Testis (tissue), 2 donors: ENCODE measurements at regions not wholly inside any gene's neighbourhood (a gene's known extent, or its start where the extent isn't known, plus 50 kb on each side); places are given as distances from the start of the nearest gene placed in this dataset.

Source experiments
- DNase-seq: peaks from one replicate; pipeline ENCODE4 v3.0.0-alpha.2; 2019
- H3K27ac ChIP-seq, 2 donors: fragments of 200-600 bp; sonication (generic); one replicate each; pipeline ENCODE4 v1.5.1; 2019
- H3K27me3 ChIP-seq: fragments of 200-600 bp; sonication (generic); one replicate; pipeline ENCODE4 v1.5.1; 2019
- H3K36me3 ChIP-seq: fragments of 200-600 bp; sonication (generic); one replicate; pipeline ENCODE4 v1.5.1; 2017; ENCODE audit warnings: low read depth; ENCODE audit errors: missing control alignments
- H3K4me1 ChIP-seq: fragments of 200-600 bp; sonication (generic); one replicate; pipeline ENCODE4 v1.5.1; 2019
- H3K4me3 ChIP-seq, 2 donors: fragments of 200-600 bp; sonication (generic); one replicate each; pipeline ENCODE4 v1.5.1; 2017 to 2019
- H3K9me3 ChIP-seq: fragments of 200-600 bp; sonication (generic); one replicate; pipeline ENCODE4 v1.5.1; 2017
- POLR2A ChIP-seq: fragments of 450-650 bp; IDR thresholded peaks from one replicate; pipeline ENCODE4 v1.6.1; 2017; ENCODE audit warnings: antibody characterized with exemption, mild to moderate bottlenecking, moderate library complexity
- WGBS, 2 donors: methylation state at CpG; one replicate each; pipeline ENCODE4 v1.1.5; 2018; 5-methylcytosine and 5-hydroxymethylcytosine counted together
- intact Hi-C: fragments of 100-400 bp; cut with DNase I; formaldehyde crosslinking; loops from one replicate; pipeline ENCODE4 v1.15.1; 2023; ENCODE audit warnings: low total_unique reads
- TF ChIP-seq, protein P1 (sequence below), 3 experiments: fragments of 450-650 bp in 2 of 3; fragments of 200-600 bp in 1 of 3; sonication (generic) in 1 of 3; IDR thresholded peaks; one replicate each; pipeline ENCODE4 v1.5.1; 2016 to 2019; ENCODE audit warnings: antibody characterized with exemption in 3 of 3, mild to moderate bottlenecking in 2 of 3, moderate library complexity in 1 of 3

DNA sequence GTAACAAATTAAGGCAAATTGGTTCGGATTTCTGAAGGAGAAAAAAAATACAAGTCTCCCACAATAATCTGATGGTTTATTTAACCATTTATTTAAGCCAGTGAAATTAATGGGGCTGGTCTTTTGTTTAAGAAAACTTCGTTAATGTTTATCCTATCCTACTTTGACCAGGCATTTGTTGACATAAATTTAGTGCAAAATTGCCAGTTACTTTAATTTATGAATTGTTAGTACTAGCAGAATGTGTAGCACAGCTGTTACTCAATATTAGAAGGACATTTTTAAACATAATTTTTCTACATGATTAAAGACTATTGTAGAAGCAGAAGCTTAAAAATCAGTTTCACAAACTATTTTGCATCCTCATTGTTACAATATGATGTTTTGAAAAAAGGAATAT, 687.6 kb upstream of the PTBP2 start:
- intact Hi-C loops: no loop called here
- H3K27me3 ChIP-seq: no peaks in the 10 kb centered on the region
- WGBS, 2 donors: 45 to 47% methylated on average over 2 of the region's 2 CpGs
- no peak overlapping the region for H3K27ac ChIP-seq
- no peak for TF ChIP-seq POLR2A
- TF ChIP-seq, protein P1, sequence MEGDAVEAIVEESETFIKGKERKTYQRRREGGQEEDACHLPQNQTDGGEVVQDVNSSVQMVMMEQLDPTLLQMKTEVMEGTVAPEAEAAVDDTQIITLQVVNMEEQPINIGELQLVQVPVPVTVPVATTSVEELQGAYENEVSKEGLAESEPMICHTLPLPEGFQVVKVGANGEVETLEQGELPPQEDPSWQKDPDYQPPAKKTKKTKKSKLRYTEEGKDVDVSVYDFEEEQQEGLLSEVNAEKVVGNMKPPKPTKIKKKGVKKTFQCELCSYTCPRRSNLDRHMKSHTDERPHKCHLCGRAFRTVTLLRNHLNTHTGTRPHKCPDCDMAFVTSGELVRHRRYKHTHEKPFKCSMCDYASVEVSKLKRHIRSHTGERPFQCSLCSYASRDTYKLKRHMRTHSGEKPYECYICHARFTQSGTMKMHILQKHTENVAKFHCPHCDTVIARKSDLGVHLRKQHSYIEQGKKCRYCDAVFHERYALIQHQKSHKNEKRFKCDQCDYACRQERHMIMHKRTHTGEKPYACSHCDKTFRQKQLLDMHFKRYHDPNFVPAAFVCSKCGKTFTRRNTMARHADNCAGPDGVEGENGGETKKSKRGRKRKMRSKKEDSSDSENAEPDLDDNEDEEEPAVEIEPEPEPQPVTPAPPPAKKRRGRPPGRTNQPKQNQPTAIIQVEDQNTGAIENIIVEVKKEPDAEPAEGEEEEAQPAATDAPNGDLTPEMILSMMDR (IDR thresholded peaks at IDR 0.05): no peak
- H3K4me3 ChIP-seq: no peak overlapping the region
- H3K9me3 ChIP-seq: no peaks in the 10 kb centered on the region
- no peaks in the 10 kb centered on the region for H3K4me1 ChIP-seq
- no peak for DNase-seq
- H3K36me3 ChIP-seq: no peaks in the 10 kb centered on the region

DNA sequence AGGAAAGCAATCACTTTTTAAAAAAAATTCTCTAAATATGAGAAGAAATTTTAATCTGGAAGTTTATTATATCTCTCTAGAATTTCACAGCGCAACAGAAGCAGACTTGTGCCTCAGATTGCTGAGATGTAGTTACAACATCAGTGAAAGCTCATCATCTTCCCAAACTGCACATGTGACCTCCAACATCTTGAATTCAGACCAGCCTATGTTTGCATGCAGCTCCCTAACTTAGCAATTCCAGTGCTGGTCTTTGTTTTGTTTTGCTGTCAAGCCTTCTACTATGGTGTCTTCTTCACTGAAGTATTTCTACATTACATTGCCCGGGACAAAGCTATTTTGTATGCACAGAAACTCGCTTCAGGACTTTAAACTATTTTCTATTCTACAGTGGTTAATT, 684.8 kb upstream of the PTBP2 start:
- intact Hi-C loops: no loop called here
- Histone ChIP-seq H3K4me1 (no peaks in the 10 kb centered on the region), H3K27ac (no peak overlapping the region), H3K9me3 (no peaks in the 10 kb centered on the region), H3K4me3 (no peak overlapping the region), H3K36me3 (no peaks in the 10 kb centered on the region), H3K27me3 (no peaks in the 10 kb centered on the region)
- WGBS, 2 donors: 85 to 88% methylated on average over 3 of the region's 3 CpGs
- no peak for DNase-seq
- TF ChIP-seq, protein P1 (IDR thresholded peaks at IDR 0.05): no peak
- no peak for TF ChIP-seq POLR2A

DNA sequence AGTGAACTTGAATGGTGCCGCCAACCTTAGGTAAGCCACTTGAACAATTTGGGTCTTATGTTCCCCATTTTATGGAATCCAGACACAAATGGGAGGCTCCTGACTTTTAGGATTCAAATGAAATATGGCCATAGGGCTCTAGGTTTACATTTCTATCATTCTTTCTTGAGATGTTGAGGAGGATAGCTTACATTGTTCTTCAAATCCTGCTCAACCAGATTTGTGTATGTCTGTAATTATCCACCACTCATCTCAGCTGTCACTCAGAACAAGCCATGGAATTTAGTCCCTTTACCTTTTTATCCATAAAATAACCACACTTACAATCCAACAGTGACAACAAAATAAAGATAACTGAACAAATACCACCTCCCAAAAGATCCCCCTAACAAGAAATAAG, 682.9 kb upstream of the PTBP2 start:
- Histone ChIP-seq H3K27me3 (no peaks in the 10 kb centered on the region), H3K27ac (no peak overlapping the region), H3K4me3 (no peak overlapping the region), H3K36me3 (no peaks in the 10 kb centered on the region), H3K4me1 (no peaks in the 10 kb centered on the region), H3K9me3 (no peaks in the 10 kb centered on the region)
- 81 to 96% methylated on average over 1 of the region's 1 CpG for WGBS, 2 donors
- no peak for DNase-seq
- intact Hi-C loops: no loop called here
- TF ChIP-seq, protein P1 (IDR thresholded peaks at IDR 0.05): no peak
- TF ChIP-seq POLR2A: no peak

DNA sequence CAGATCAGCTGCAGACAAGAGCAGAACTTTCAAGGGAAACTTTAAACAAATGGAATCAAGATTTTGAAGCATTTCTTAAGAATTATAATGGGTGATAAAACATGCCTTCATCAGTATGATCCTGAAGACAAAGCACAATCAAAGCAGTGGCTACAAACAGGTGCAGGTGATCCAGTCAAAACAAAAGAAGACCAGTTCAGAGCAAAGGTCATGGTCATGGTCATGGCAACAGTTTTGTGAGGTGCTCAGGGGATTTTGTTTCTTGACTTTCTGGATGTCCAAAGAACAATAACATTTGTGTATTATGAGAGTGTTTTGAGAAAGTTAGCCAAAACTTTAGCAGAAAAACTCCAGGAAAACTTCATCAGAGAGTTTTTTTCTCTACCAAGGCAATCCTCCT, 681.7 kb upstream of the PTBP2 start:
- H3K27me3 ChIP-seq: no peaks in the 10 kb centered on the region
- H3K4me3 ChIP-seq: no peak overlapping the region
- H3K27ac ChIP-seq: no peak overlapping the region
- TF ChIP-seq POLR2A: no peak
- TF ChIP-seq, protein P1 (IDR thresholded peaks at IDR 0.05): no peak
- no peaks in the 10 kb centered on the region for H3K9me3 ChIP-seq
- intact Hi-C loops: no loop called here
- H3K36me3 ChIP-seq: no peaks in the 10 kb centered on the region
- DNase-seq: no peak
- no peaks in the 10 kb centered on the region for H3K4me1 ChIP-seq

DNA sequence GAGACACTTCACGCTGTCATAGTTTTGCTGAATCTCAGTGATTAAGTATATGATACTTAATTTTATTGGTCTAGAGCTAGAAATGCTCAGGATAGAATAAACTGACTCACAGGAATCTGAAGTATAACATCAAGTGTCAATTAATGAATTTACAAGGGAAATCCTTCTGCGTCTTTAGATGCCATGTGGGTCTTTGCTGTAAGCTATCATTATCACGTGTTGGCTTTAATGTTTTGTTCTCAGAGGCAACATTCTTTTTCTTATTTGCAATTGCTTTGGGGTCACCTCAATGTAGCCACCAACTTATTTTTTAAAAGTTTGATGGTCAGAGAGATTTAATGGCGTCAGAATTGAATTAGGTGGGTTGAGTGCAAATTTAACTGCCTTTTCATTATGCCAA, 680.1 kb upstream of the PTBP2 start:
- no peaks in the 10 kb centered on the region for H3K27me3 ChIP-seq
- WGBS, 2 donors: 86 to 93% methylated on average over 4 of the region's 4 CpGs
- no peak for DNase-seq
- H3K4me3 ChIP-seq: no peak overlapping the region
- TF ChIP-seq, protein P1 (IDR thresholded peaks at IDR 0.05): no peak
- TF ChIP-seq POLR2A: no peak
- H3K4me1 ChIP-seq: no peaks in the 10 kb centered on the region
- no peak overlapping the region for H3K27ac ChIP-seq
- intact Hi-C loops: no loop called here
- no peaks in the 10 kb centered on the region for H3K9me3 ChIP-seq
- no peaks in the 10 kb centered on the region for H3K36me3 ChIP-seq
